ENCODE measurements at regions not wholly inside any gene's neighbourhood (a gene's known extent, or its start where the extent isn't known, plus 50 kb on each side); places are given as distances from the start of the nearest gene placed in this dataset.

DNA sequence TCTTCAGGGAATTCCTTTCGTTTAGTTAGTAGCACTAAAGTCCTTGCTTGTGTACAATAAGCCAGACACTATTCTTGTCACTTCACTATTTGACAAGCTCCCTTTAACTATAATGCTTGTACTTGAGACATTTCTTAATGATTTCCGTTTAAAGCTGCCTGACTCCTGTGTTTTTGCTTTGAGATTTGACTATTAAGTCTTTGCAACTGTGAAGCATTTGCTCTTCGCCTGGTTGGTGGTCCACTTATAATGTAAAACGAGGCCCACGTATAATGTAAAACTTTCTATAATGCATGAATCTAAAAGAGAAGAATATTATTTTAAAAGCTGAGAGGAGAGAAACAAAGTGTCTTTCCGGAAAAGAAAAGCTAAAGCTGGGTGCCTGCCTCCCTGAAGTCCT lies 204.1 kb upstream of the FAM47C start:
- H3K27me3 Mint-ChIP-seq (ENCODE audit: low read depth) = no peaks in the 10 kb centered on the region
- H3K9me3 Mint-ChIP-seq = no peaks in the 10 kb centered on the region
- no peaks in the 10 kb centered on the region for H3K36me3 Mint-ChIP-seq (ENCODE audit: low read depth)
- no peaks in the 10 kb centered on the region for H3K4me1 Mint-ChIP-seq
- no peak for TF ChIP-seq CTCF (IDR thresholded peaks at IDR 0.05; ENCODE audit: unreplicated experiment in 3 of 3)
- H3K4me3 Mint-ChIP-seq = no peak overlapping the region
- H3K27ac Mint-ChIP-seq = no peak overlapping the region

DNA sequence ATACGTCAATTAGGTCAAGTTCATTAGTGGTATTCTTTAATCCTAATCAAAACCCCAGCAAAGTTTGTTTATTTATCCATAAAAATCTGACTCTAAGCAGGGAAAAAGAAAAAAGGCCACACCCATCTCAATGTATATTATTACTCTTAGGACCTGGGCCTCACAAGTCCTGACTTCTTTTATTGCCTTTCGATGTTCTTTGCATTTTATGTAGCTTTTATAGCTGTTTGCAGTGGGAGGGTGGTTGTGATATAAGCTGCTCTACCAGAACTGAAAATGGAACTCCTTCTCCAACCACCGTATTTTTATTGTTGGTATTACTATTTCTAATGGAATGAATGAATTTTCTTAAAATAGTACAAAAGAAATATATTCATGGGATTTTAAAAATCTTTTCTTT lies 163.3 kb upstream of the FAM47C start:
- Mint-ChIP-seq H3K27ac (no peak overlapping the region), H3K27me3 (ENCODE audit: low read depth) (no peaks in the 10 kb centered on the region), H3K4me3 (no peak overlapping the region), H3K4me1 (no peaks in the 10 kb centered on the region), H3K9me3 (no peaks in the 10 kb centered on the region), H3K36me3 (ENCODE audit: low read depth) (no peaks in the 10 kb centered on the region)
- no peak for TF ChIP-seq CTCF (IDR thresholded peaks at IDR 0.05; ENCODE audit: unreplicated experiment in 3 of 3)

DNA sequence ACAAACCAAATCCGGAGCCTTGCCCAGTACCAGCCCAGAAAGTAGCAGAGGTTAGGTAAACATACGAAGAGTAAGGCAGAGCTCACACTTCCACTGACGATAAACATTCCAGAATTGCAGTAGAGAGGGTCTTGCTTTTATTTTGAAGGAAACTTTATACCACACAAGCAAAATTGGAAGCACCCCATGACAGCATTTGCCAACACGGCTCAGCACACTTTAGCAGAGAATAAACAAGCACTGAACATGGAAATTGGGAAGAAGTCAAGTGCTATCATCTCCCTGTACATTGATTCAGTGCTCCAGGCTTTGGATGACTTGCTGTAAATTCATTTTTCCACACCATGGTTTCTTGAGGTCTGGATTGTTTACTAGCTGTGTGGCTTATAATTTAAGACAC lies 160.7 kb upstream of the FAM47C start:
- no peaks in the 10 kb centered on the region for H3K36me3 Mint-ChIP-seq (ENCODE audit: low read depth)
- H3K4me3 Mint-ChIP-seq = no peak overlapping the region
- no peaks in the 10 kb centered on the region for H3K9me3 Mint-ChIP-seq
- TF ChIP-seq CTCF (IDR thresholded peaks at IDR 0.05; ENCODE audit: unreplicated experiment in 3 of 3) = no peak
- no peak overlapping the region for H3K27ac Mint-ChIP-seq
- H3K27me3 Mint-ChIP-seq (ENCODE audit: low read depth) = no peaks in the 10 kb centered on the region
- H3K4me1 Mint-ChIP-seq = no peaks in the 10 kb centered on the region

DNA sequence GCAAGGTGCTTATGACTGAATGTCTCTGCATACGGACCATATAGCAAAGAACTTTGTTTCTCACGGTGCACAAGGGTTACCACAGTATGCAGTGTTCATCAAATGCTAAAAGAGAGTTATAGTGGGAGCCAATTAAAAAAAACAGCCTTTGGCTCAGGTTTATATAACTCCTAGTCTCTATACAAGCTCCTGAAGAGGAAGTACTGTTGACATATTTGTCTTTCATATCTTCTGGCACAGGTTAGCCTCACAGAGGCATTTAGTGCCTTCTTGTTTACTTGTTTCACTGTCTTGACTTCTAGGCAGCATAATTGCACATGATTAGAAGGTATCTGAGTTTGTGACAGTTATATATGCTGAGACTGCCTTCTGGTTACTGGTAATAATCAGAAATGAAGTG lies 158.8 kb upstream of the FAM47C start:
- H3K27ac Mint-ChIP-seq = no peak overlapping the region
- no peak for TF ChIP-seq CTCF (IDR thresholded peaks at IDR 0.05; ENCODE audit: unreplicated experiment in 3 of 3)
- H3K9me3 Mint-ChIP-seq = no peaks in the 10 kb centered on the region
- no peak overlapping the region for H3K4me3 Mint-ChIP-seq
- no peaks in the 10 kb centered on the region for H3K4me1 Mint-ChIP-seq
- H3K36me3 Mint-ChIP-seq (ENCODE audit: low read depth) = no peaks in the 10 kb centered on the region
- no peaks in the 10 kb centered on the region for H3K27me3 Mint-ChIP-seq (ENCODE audit: low read depth)

GRCh38 chrX:36856849-36857248 lies 151.3 kb upstream of the FAM47C start:
- Mint-ChIP-seq H3K9me3 (no peaks in the 10 kb centered on the region), H3K4me1 (no peaks in the 10 kb centered on the region), H3K36me3 (ENCODE audit: low read depth) (no peaks in the 10 kb centered on the region), H3K27ac (no peak overlapping the region), H3K27me3 (ENCODE audit: low read depth) (no peaks in the 10 kb centered on the region), H3K4me3 (no peak overlapping the region)
- peak in 2 of 3 experiments; percentile 10 to 25 for TF ChIP-seq CTCF (IDR thresholded peaks at IDR 0.05; ENCODE audit: unreplicated experiment in 3 of 3)

DNA sequence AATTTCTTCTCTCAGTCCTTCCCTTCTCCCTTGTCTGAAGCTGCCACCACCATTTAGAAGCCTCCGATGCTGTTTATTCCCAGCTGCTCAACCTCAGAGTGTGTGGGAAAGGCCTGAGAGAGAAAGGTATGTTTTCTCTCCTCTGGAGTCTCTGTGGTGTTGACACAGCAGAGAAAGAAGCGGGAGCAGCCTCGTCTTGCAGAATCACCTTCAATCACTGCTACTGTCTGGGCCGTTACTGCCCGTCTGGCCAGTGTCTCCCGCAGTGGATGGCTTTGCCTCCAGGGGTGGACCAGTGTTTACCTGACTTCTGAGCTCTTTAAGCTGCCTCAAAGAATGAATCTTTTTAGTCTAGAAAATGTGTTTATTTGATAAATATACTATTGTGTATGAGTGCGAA lies 148.9 kb upstream of the FAM47C start:
- no peaks in the 10 kb centered on the region for H3K27me3 Mint-ChIP-seq (ENCODE audit: low read depth)
- no peak overlapping the region for H3K27ac Mint-ChIP-seq
- no peak overlapping the region for H3K4me3 Mint-ChIP-seq
- TF ChIP-seq CTCF (IDR thresholded peaks at IDR 0.05; ENCODE audit: unreplicated experiment in 3 of 3) = no peak
- no peaks in the 10 kb centered on the region for H3K36me3 Mint-ChIP-seq (ENCODE audit: low read depth)
- H3K9me3 Mint-ChIP-seq = no peaks in the 10 kb centered on the region
- no peaks in the 10 kb centered on the region for H3K4me1 Mint-ChIP-seq

Data from nephron (organoid).